ENCODE measurements at regions not wholly inside any gene's neighbourhood (a gene's known extent, or its start where the extent isn't known, plus 50 kb on each side); places are given as distances from the start of the nearest gene placed in this dataset.

GRCh38 chr1:62381831-62382657 is 54.8 kb upstream of the USP1 start:
- no peak overlapping the region for H3K4me3 ChIP-seq (replicated peaks in 1 of 3; ENCODE audit: insufficient read depth in 1 of 3, low read depth in 1 of 3, low read length in 3 of 3)
- H3K27ac ChIP-seq (ENCODE audit: insufficient read depth, low read depth, low read length) = no peak overlapping the region
- H3K79me2 ChIP-seq (ENCODE audit: control insufficient read depth, insufficient read depth, low read length) = no peaks in the 10 kb centered on the region
- no peak overlapping the region for H3K9ac ChIP-seq (replicated peaks; ENCODE audit: extremely low read depth, insufficient read depth, low read length)
- no peak for TF ChIP-seq CTCF (IDR thresholded peaks at IDR 0.05; ENCODE audit: extremely low read depth in 1 of 2, insufficient read depth in 1 of 2, low read depth in 1 of 2, low read length in 2 of 2)
- no peaks in the 10 kb centered on the region for H3K27me3 ChIP-seq (ENCODE audit: control insufficient read depth in 2 of 2, insufficient read depth in 2 of 2, low read length in 2 of 2)
- FAIRE-seq = no peak
- BruUV-seq (replicated peaks) = no TSS peak
- H3K9me1 ChIP-seq (replicated peaks; ENCODE audit: control insufficient read depth, extremely low read depth, insufficient read depth, low read length) = no peaks in the 10 kb centered on the region
- dilution Hi-C loops (cut with MboI; ENCODE audit: extremely low pct_ligation_motif_present, low sequenced_read_pairs) (no loop called here), intact Hi-C loops (cut with micrococcal nuclease) (no loop called here)
- ChIA-PET POLR2A (no interaction called here), CTCF (interaction anchor here (1.6 kb wide), 1 partner anchor 20 kb away, joined by 3 read pairs; no protein-coding TSS in a partner anchor)
- H3K4me2 ChIP-seq (ENCODE audit: insufficient read depth, low read length) = no peak overlapping the region
- no peaks in the 10 kb centered on the region for H4K20me1 ChIP-seq (replicated peaks; ENCODE audit: control insufficient read depth, extremely low read depth, insufficient read depth, low read length)
- no peak for DNase-seq (ENCODE audit: low read depth, low spot score)
- no peaks in the 10 kb centered on the region for H3K9me3 ChIP-seq (replicated peaks; ENCODE audit: control insufficient read depth, insufficient read depth, low read length)
- no peaks in the 10 kb centered on the region for H3K36me3 ChIP-seq (ENCODE audit: control insufficient read depth in 2 of 2, extremely low read depth in 1 of 2, insufficient read depth in 2 of 2, low read length in 2 of 2)
- H2AFZ ChIP-seq (ENCODE audit: low read depth, low read length) = no peak overlapping the region
- no peaks in the 10 kb centered on the region for H3K4me1 ChIP-seq (ENCODE audit: control insufficient read depth, extremely low read depth, insufficient read depth, low read length)

GRCh38 chr1:62382658-62382955 is 54.2 kb upstream of the USP1 start:
- no peak overlapping the region for H3K4me3 ChIP-seq (replicated peaks in 1 of 3; ENCODE audit: insufficient read depth in 1 of 3, low read depth in 1 of 3, low read length in 3 of 3)
- H2AFZ ChIP-seq (ENCODE audit: low read depth, low read length) = no peak overlapping the region
- dilution Hi-C loops (cut with MboI; ENCODE audit: extremely low pct_ligation_motif_present, low sequenced_read_pairs) = no loop called here
- H3K27me3 ChIP-seq (ENCODE audit: control insufficient read depth in 2 of 2, insufficient read depth in 2 of 2, low read length in 2 of 2) = no peaks in the 10 kb centered on the region
- H3K4me1 ChIP-seq (ENCODE audit: control insufficient read depth, extremely low read depth, insufficient read depth, low read length) = no peaks in the 10 kb centered on the region
- DNase-seq (ENCODE audit: low read depth, low spot score) = no peak
- H3K9me3 ChIP-seq (replicated peaks; ENCODE audit: control insufficient read depth, insufficient read depth, low read length) = no peaks in the 10 kb centered on the region
- intact Hi-C loops (cut with micrococcal nuclease) = no loop called here
- TF ChIP-seq EZH2 (IDR thresholded peaks at IDR 0.05; ENCODE audit: borderline replicate concordance, low read depth, low read length, severe bottlenecking) (no peak), MYC (IDR thresholded peaks at IDR 0.05; ENCODE audit: low read depth, low read length) (no peak), CTCF (IDR thresholded peaks at IDR 0.05; ENCODE audit: extremely low read depth in 1 of 2, insufficient read depth in 1 of 2, low read depth in 1 of 2, low read length in 2 of 2) (no peak), POLR2AphosphoS5 (IDR thresholded peaks at IDR 0.05; ENCODE audit: insufficient read depth, low read depth, low read length) (no peak), JUN (IDR thresholded peaks at IDR 0.05; ENCODE audit: borderline replicate concordance, insufficient read depth, insufficient read length, low read depth) (no peak), MAX (IDR thresholded peaks at IDR 0.05; ENCODE audit: insufficient read depth, insufficient read length) (no peak), POLR2A (IDR thresholded peaks at IDR 0.05; ENCODE audit: low read depth, low read length) (no peak), GATA2 (IDR thresholded peaks at IDR 0.05; ENCODE audit: insufficient read depth, insufficient read length, low read depth, low read length) (no peak), FOS (IDR thresholded peaks at IDR 0.05; ENCODE audit: borderline replicate concordance, insufficient read depth, low read length) (no peak)
- no peaks in the 10 kb centered on the region for H3K36me3 ChIP-seq (ENCODE audit: control insufficient read depth in 2 of 2, extremely low read depth in 1 of 2, insufficient read depth in 2 of 2, low read length in 2 of 2)
- no peaks in the 10 kb centered on the region for H3K9me1 ChIP-seq (replicated peaks; ENCODE audit: control insufficient read depth, extremely low read depth, insufficient read depth, low read length)
- no peaks in the 10 kb centered on the region for H4K20me1 ChIP-seq (replicated peaks; ENCODE audit: control insufficient read depth, extremely low read depth, insufficient read depth, low read length)
- FAIRE-seq = no peak
- no peaks in the 10 kb centered on the region for H3K79me2 ChIP-seq (ENCODE audit: control insufficient read depth, insufficient read depth, low read length)
- H3K9ac ChIP-seq (replicated peaks; ENCODE audit: extremely low read depth, insufficient read depth, low read length) = no peak overlapping the region
- POLR2A ChIA-PET = no interaction called here
- no peak overlapping the region for H3K4me2 ChIP-seq (ENCODE audit: insufficient read depth, low read length)
- no TSS peak for BruUV-seq (replicated peaks)
- CTCF ChIA-PET = interaction anchor here (1.6 kb wide), 1 partner anchor 20 kb away, joined by 3 read pairs; no protein-coding TSS in a partner anchor
- no peak overlapping the region for H3K27ac ChIP-seq (ENCODE audit: insufficient read depth, low read depth, low read length)
